ENCODE measurements at regions not wholly inside any gene's neighbourhood (a gene's known extent, or its start where the extent isn't known, plus 50 kb on each side); places are given as distances from the start of the nearest gene placed in this dataset.

GRCh38 chr1:34476371-34476770, 278.5 kb upstream of the GJB5 start:
- Histone ChIP-seq H3K9me3 (ENCODE audit: insufficient read depth, low read length) (no peaks in the 10 kb centered on the region), H3K9ac (ENCODE audit: low read length) (no peak overlapping the region), H3K36me3 (ENCODE audit: low read length) (no peaks in the 10 kb centered on the region), H3K27ac (ENCODE audit: low read depth, low read length) (no peak overlapping the region), H3F3A (ENCODE audit: insufficient read depth) (no peaks in the 10 kb centered on the region), H2AFZ (ENCODE audit: low read depth, low read length, severe bottlenecking) (no peak overlapping the region), H3K4me3 (ENCODE audit: insufficient read depth, low read length, poor library complexity, severe bottlenecking) (no peak overlapping the region), H4K20me1 (ENCODE audit: low read depth, low read length) (no peaks in the 10 kb centered on the region), H3K9me2 (replicated peaks; ENCODE audit: insufficient read depth, low read length) (no peaks in the 10 kb centered on the region), H3K27me3 (ENCODE audit: low read length) (no peaks in the 10 kb centered on the region), H3K4me2 (ENCODE audit: low read depth, low read length, poor library complexity, severe bottlenecking) (no peak overlapping the region), H3K79me2 (ENCODE audit: insufficient read depth, low read length) (no peaks in the 10 kb centered on the region)
- TF ChIP-seq EZH2phosphoT487 (conservative IDR thresholded peaks at IDR 0.05; ENCODE audit: low read length): no peak
- TF ChIP-seq CTCF (IDR thresholded peaks at IDR 0.05; ENCODE audit: insufficient read depth, low read length, poor library complexity, severe bottlenecking): no peak

- H2AFZ ChIP-seq (ENCODE audit: low read depth, low read length, severe bottlenecking): no peak overlapping the region
- no peak overlapping the region for H3K27ac ChIP-seq (ENCODE audit: low read depth, low read length)
- no peaks in the 10 kb centered on the region for H3K36me3 ChIP-seq (ENCODE audit: low read length)
- H3K9me3 ChIP-seq (ENCODE audit: insufficient read depth, low read length): no peaks in the 10 kb centered on the region
- no peaks in the 10 kb centered on the region for H3K9me2 ChIP-seq (replicated peaks; ENCODE audit: insufficient read depth, low read length)
- no peak overlapping the region for H3K4me3 ChIP-seq (ENCODE audit: insufficient read depth, low read length, poor library complexity, severe bottlenecking)
- H3K4me2 ChIP-seq (ENCODE audit: low read depth, low read length, poor library complexity, severe bottlenecking): no peak overlapping the region
- no peaks in the 10 kb centered on the region for H3K79me2 ChIP-seq (ENCODE audit: insufficient read depth, low read length)
- H3F3A ChIP-seq (ENCODE audit: insufficient read depth): no peaks in the 10 kb centered on the region
- H3K9ac ChIP-seq (ENCODE audit: low read length): no peak overlapping the region
- H4K20me1 ChIP-seq (ENCODE audit: low read depth, low read length): no peaks in the 10 kb centered on the region
- TF ChIP-seq CTCF (IDR thresholded peaks at IDR 0.05; ENCODE audit: insufficient read depth, low read length, poor library complexity, severe bottlenecking): no peak
- TF ChIP-seq EZH2phosphoT487 (conservative IDR thresholded peaks at IDR 0.05; ENCODE audit: low read length): no peak
- no peaks in the 10 kb centered on the region for H3K27me3 ChIP-seq (ENCODE audit: low read length)
Measured at GRCh38 chr1:34477632-34478141, 277.2 kb upstream of the GJB5 start.

- Histone ChIP-seq H3K27me3 (ENCODE audit: low read length) (no peaks in the 10 kb centered on the region), H3K79me2 (ENCODE audit: insufficient read depth, low read length) (no peaks in the 10 kb centered on the region), H3F3A (ENCODE audit: insufficient read depth) (no peaks in the 10 kb centered on the region), H3K9me2 (replicated peaks; ENCODE audit: insufficient read depth, low read length) (no peaks in the 10 kb centered on the region), H3K9me3 (ENCODE audit: insufficient read depth, low read length) (no peaks in the 10 kb centered on the region), H3K9ac (ENCODE audit: low read length) (no peak overlapping the region), H2AFZ (ENCODE audit: low read depth, low read length, severe bottlenecking) (no peak overlapping the region), H3K36me3 (ENCODE audit: low read length) (no peaks in the 10 kb centered on the region), H3K4me2 (ENCODE audit: low read depth, low read length, poor library complexity, severe bottlenecking) (no peak overlapping the region), H4K20me1 (ENCODE audit: low read depth, low read length) (no peaks in the 10 kb centered on the region), H3K4me3 (ENCODE audit: insufficient read depth, low read length, poor library complexity, severe bottlenecking) (no peak overlapping the region), H3K27ac (ENCODE audit: low read depth, low read length) (no peak overlapping the region)
- TF ChIP-seq EZH2phosphoT487 (conservative IDR thresholded peaks at IDR 0.05; ENCODE audit: low read length) (no peak), CTCF (IDR thresholded peaks at IDR 0.05; ENCODE audit: insufficient read depth, low read length, poor library complexity, severe bottlenecking) (no peak)
Measured at GRCh38 chr1:34478515-34479076, 276.3 kb upstream of the GJB5 start.

Data from SU-DHL-6 (cell line).